H1 (cell line): ENCODE measurements at regions not wholly inside any gene's neighbourhood (a gene's known extent, or its start where the extent isn't known, plus 50 kb on each side); places are given as distances from the start of the nearest gene placed in this dataset.

Experiments
- EP300 ChIP-seq, 2 experiments: IDR thresholded peaks; 1 replicate in 1 of 2; 2 replicates in 1 of 2; pipeline ENCODE4 v1.6.1; 2011 to 2012; ENCODE audit warnings: low read depth in 2 of 2, low read length in 2 of 2, mild to moderate bottlenecking in 2 of 2, borderline replicate concordance in 1 of 2, inconsistent platforms in 1 of 2, moderate library complexity in 1 of 2
- KDM1A ChIP-seq: fragments of 200-600, 300-600 bp; sonication (generic); IDR thresholded peaks from 2 replicates; pipeline ENCODE4 v1.7.1; 2016; ENCODE audit warnings: mild to moderate bottlenecking, low read length, borderline replicate concordance
- MAFK ChIP-seq: IDR thresholded peaks from 2 replicates; pipeline ENCODE4 v1.6.1; 2012; ENCODE audit warnings: low read depth, mild to moderate bottlenecking, improper control_type of control experiment, low read length
- NANOG ChIP-seq: IDR thresholded peaks from 2 replicates; pipeline ENCODE4 v1.6.1; 2011; ENCODE audit warnings: low read length, low read depth, mild to moderate bottlenecking, inconsistent platforms; ENCODE audit not compliant: insufficient read depth, poor library complexity, severe bottlenecking
- POU5F1 ChIP-seq: IDR thresholded peaks from 2 replicates; pipeline ENCODE4 v1.6.1; 2011; ENCODE audit warnings: low read depth, mild to moderate bottlenecking, low read length, moderate library complexity
- SIN3A ChIP-seq, 2 experiments: IDR thresholded peaks in 1 of 2; conservative IDR thresholded peaks in 1 of 2; 2 replicates each; pipeline ENCODE4 v1.6.1; 2011 to 2012; ENCODE audit warnings: low read length in 2 of 2, improper control_type of control experiment in 1 of 2, low read depth in 1 of 2, mild to moderate bottlenecking in 1 of 2
- SIRT6 ChIP-seq: IDR thresholded peaks from one replicate; pipeline ENCODE4 v1.7.1; 2012; ENCODE audit warnings: low read length, inconsistent platforms
- SP1 ChIP-seq: IDR thresholded peaks from 2 replicates; pipeline ENCODE4 v1.6.1; 2011; ENCODE audit warnings: low read depth, low read length
- TAF7 ChIP-seq: optimal IDR thresholded peaks from 2 replicates; pipeline ENCODE3; 2011; ENCODE audit warnings: low read depth, mild to moderate bottlenecking, inconsistent platforms, low read length, moderate library complexity, borderline replicate concordance
- TF ChIP-seq, protein P1 (sequence below): fragments of 300-600 bp; sonication (generic); IDR thresholded peaks from 2 replicates; pipeline ENCODE4 v1.7.1; 2012; ENCODE audit warnings: low read length, moderate library complexity, mild to moderate bottlenecking, inconsistent platforms; ENCODE audit not compliant: insufficient replicate concordance

DNA sequence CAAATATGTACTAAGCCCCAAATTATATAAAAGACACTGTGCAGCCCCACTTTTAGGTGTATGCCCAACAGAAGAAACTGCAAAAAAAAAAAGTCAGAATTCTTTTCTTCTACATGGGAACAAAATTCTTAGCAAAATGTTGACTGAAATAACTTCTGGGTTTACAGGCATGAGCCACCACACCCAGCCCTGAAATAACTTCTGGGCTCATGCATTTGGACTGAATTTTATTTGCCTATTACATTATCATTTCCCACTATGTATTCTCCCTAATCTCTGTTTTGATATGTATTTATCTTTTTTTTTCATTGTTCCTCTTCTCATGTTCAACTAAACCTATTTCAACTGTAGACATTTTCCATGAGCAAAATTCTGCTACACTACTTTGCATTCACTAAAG is 169.2 kb downstream of the GRIN2B start (continued):
- TF ChIP-seq, protein P1, sequence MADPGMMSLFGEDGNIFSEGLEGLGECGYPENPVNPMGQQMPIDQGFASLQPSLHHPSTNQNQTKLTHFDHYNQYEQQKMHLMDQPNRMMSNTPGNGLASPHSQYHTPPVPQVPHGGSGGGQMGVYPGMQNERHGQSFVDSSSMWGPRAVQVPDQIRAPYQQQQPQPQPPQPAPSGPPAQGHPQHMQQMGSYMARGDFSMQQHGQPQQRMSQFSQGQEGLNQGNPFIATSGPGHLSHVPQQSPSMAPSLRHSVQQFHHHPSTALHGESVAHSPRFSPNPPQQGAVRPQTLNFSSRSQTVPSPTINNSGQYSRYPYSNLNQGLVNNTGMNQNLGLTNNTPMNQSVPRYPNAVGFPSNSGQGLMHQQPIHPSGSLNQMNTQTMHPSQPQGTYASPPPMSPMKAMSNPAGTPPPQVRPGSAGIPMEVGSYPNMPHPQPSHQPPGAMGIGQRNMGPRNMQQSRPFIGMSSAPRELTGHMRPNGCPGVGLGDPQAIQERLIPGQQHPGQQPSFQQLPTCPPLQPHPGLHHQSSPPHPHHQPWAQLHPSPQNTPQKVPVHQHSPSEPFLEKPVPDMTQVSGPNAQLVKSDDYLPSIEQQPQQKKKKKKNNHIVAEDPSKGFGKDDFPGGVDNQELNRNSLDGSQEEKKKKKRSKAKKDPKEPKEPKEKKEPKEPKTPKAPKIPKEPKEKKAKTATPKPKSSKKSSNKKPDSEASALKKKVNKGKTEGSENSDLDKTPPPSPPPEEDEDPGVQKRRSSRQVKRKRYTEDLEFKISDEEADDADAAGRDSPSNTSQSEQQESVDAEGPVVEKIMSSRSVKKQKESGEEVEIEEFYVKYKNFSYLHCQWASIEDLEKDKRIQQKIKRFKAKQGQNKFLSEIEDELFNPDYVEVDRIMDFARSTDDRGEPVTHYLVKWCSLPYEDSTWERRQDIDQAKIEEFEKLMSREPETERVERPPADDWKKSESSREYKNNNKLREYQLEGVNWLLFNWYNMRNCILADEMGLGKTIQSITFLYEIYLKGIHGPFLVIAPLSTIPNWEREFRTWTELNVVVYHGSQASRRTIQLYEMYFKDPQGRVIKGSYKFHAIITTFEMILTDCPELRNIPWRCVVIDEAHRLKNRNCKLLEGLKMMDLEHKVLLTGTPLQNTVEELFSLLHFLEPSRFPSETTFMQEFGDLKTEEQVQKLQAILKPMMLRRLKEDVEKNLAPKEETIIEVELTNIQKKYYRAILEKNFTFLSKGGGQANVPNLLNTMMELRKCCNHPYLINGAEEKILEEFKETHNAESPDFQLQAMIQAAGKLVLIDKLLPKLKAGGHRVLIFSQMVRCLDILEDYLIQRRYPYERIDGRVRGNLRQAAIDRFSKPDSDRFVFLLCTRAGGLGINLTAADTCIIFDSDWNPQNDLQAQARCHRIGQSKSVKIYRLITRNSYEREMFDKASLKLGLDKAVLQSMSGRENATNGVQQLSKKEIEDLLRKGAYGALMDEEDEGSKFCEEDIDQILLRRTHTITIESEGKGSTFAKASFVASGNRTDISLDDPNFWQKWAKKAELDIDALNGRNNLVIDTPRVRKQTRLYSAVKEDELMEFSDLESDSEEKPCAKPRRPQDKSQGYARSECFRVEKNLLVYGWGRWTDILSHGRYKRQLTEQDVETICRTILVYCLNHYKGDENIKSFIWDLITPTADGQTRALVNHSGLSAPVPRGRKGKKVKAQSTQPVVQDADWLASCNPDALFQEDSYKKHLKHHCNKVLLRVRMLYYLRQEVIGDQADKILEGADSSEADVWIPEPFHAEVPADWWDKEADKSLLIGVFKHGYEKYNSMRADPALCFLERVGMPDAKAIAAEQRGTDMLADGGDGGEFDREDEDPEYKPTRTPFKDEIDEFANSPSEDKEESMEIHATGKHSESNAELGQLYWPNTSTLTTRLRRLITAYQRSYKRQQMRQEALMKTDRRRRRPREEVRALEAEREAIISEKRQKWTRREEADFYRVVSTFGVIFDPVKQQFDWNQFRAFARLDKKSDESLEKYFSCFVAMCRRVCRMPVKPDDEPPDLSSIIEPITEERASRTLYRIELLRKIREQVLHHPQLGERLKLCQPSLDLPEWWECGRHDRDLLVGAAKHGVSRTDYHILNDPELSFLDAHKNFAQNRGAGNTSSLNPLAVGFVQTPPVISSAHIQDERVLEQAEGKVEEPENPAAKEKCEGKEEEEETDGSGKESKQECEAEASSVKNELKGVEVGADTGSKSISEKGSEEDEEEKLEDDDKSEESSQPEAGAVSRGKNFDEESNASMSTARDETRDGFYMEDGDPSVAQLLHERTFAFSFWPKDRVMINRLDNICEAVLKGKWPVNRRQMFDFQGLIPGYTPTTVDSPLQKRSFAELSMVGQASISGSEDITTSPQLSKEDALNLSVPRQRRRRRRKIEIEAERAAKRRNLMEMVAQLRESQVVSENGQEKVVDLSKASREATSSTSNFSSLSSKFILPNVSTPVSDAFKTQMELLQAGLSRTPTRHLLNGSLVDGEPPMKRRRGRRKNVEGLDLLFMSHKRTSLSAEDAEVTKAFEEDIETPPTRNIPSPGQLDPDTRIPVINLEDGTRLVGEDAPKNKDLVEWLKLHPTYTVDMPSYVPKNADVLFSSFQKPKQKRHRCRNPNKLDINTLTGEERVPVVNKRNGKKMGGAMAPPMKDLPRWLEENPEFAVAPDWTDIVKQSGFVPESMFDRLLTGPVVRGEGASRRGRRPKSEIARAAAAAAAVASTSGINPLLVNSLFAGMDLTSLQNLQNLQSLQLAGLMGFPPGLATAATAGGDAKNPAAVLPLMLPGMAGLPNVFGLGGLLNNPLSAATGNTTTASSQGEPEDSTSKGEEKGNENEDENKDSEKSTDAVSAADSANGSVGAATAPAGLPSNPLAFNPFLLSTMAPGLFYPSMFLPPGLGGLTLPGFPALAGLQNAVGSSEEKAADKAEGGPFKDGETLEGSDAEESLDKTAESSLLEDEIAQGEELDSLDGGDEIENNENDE = no peak
- no peak for TF ChIP-seq SIN3A (conservative IDR thresholded peaks at IDR 0.05 in 1 of 2, IDR thresholded peaks at IDR 0.05 in 1 of 2; ENCODE audit: low read depth in 1 of 2, low read length in 2 of 2)
- no peak for TF ChIP-seq SP1
- TF ChIP-seq KDM1A = no peak
- TF ChIP-seq SIRT6 = no peak
- TF ChIP-seq NANOG = no peak
- TF ChIP-seq MAFK = no peak
- TF ChIP-seq EP300 (IDR thresholded peaks at IDR 0.05; ENCODE audit: borderline replicate concordance in 1 of 2, low read depth in 2 of 2, low read length in 2 of 2) = no peak
- TF ChIP-seq TAF7 = no peak
- no peak for TF ChIP-seq POU5F1
- TF ChIP-seq, all 59 proteins: peak for 0
